B cell (primary cell): ENCODE measurements at regions not wholly inside any gene's neighbourhood (a gene's known extent, or its start where the extent isn't known, plus 50 kb on each side); places are given as distances from the start of the nearest gene placed in this dataset.
"Not testable (repeated sequence)": the region's sequence is repeated elsewhere in the genome, so short reads cannot be mapped to it uniquely, and the experiment has no call there.

Source experiments
- CTCF ChIP-seq: fragments of 200-600 bp; IDR thresholded peaks from one replicate; pipeline ENCODE4 v1.8.0; 2022; ENCODE audit warnings: antibody characterized with exemption, mild to moderate bottlenecking
- EZH2 ChIP-seq: IDR thresholded peaks from 2 replicates; pipeline ENCODE4 v1.6.1; 2012; ENCODE audit warnings: borderline replicate concordance, low read depth, mild to moderate bottlenecking, moderate library complexity, low read length; ENCODE audit not compliant: insufficient read depth, poor library complexity, severe bottlenecking

DNA sequence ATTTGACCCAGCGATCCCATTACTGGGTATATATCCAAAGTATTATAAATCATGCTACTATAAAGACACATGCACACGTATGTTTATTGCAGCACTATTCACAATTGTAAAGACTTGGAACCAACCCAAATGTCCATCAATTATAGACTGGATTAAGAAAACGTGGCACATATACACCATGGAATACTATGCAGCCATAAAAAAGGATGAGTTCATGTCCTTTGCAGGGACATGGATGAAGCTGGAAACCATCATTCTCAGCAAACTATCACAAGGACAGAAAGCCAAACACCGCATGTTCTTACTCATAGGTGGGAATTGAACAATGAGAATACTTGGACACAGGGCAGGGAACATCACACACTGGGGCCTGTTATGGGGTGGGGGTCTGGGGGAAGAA lies 317.8 kb downstream of the TSHZ3 start:
- TF ChIP-seq CTCF, EZH2: not testable (repeated sequence)
